ENCODE measurements at regions not wholly inside any gene's neighbourhood (a gene's known extent, or its start where the extent isn't known, plus 50 kb on each side); places are given as distances from the start of the nearest gene placed in this dataset.

GRCh38 chr18:40473221-40474029, 1481.6 kb upstream of the PIK3C3 start:
- DNase-seq = no peak
- Histone ChIP-seq H3K9me3 (ENCODE audit: control insufficient read depth, insufficient read depth, low read length) (no peaks in the 10 kb centered on the region), H3K27ac (ENCODE audit: low read length) (no peak overlapping the region), H3K4me1 (ENCODE audit: control insufficient read depth, insufficient read depth, low read length) (no peaks in the 10 kb centered on the region), H3K27me3 (ENCODE audit: control insufficient read depth, insufficient read depth, low read length) (no peaks in the 10 kb centered on the region), H3K4me3 (ENCODE audit: low read length) (no peak overlapping the region), H3K36me3 (ENCODE audit: control insufficient read depth, insufficient read depth, low read length) (no peaks in the 10 kb centered on the region)
- Mint-ChIP-seq H3K4me3 (no peak overlapping the region), H3K36me3 (no peaks in the 10 kb centered on the region), H3K9me3 (peaks cover 12 to 17% of the 10 kb centered on the region in 2 donors), H3K27ac (no peak overlapping the region), H3K27me3 (ENCODE audit: low read depth in 2 of 2) (no peaks in the 10 kb centered on the region), H3K4me1 (no peaks in the 10 kb centered on the region)
- WGBS (ENCODE audit: insufficient coverage) = 79% methylated on average over 7 of the region's 8 CpGs
- intact Hi-C loops (cut with micrococcal nuclease) = no loop called here
- TF ChIP-seq CTCF (IDR thresholded peaks at IDR 0.05) = no peak
- no peak for ATAC-seq

GRCh38 chr18:40470723-40471122, 1484.3 kb upstream of the PIK3C3 start:
- no peaks in the 10 kb centered on the region for H3K36me3 ChIP-seq (ENCODE audit: control insufficient read depth, insufficient read depth, low read length)
- Mint-ChIP-seq H3K9me3 (peaks cover 14 to 16% of the 10 kb centered on the region in 2 donors), H3K27ac (no peak overlapping the region), H3K36me3 (no peaks in the 10 kb centered on the region), H3K4me3 (no peak overlapping the region), H3K4me1 (no peaks in the 10 kb centered on the region), H3K27me3 (ENCODE audit: low read depth in 2 of 2) (no peaks in the 10 kb centered on the region)
- intact Hi-C loops (cut with micrococcal nuclease) = no loop called here
- H3K9me3 ChIP-seq (ENCODE audit: control insufficient read depth, insufficient read depth, low read length) = no peaks in the 10 kb centered on the region
- H3K27me3 ChIP-seq (ENCODE audit: control insufficient read depth, insufficient read depth, low read length) = no peaks in the 10 kb centered on the region
- DNase-seq (no peak), ATAC-seq (no peak)
- H3K4me1 ChIP-seq (ENCODE audit: control insufficient read depth, insufficient read depth, low read length) = no peaks in the 10 kb centered on the region
- 84% methylated on average over 3 of the region's 3 CpGs for WGBS (ENCODE audit: insufficient coverage)
- no peak overlapping the region for H3K27ac ChIP-seq (ENCODE audit: low read length)
- H3K4me3 ChIP-seq (ENCODE audit: low read length) = no peak overlapping the region
- TF ChIP-seq CTCF (IDR thresholded peaks at IDR 0.05) = no peak

- intact Hi-C loops (cut with micrococcal nuclease) = no loop called here
- H3K36me3 ChIP-seq (ENCODE audit: control insufficient read depth, insufficient read depth, low read length) = no peaks in the 10 kb centered on the region
- no peak overlapping the region for H3K4me3 ChIP-seq (ENCODE audit: low read length)
- H3K4me1 ChIP-seq (ENCODE audit: control insufficient read depth, insufficient read depth, low read length) = no peaks in the 10 kb centered on the region
- DNase-seq (no peak), ATAC-seq (no peak)
- peaks cover 14 to 16% of the 10 kb centered on the region in 2 donors for H3K9me3 Mint-ChIP-seq
- H3K27me3 Mint-ChIP-seq (ENCODE audit: low read depth in 2 of 2) = no peaks in the 10 kb centered on the region
- no peak for TF ChIP-seq CTCF (IDR thresholded peaks at IDR 0.05)
- no peak overlapping the region for H3K27ac Mint-ChIP-seq
- 91% methylated on average over 4 of the region's 4 CpGs for WGBS (ENCODE audit: insufficient coverage)
- H3K36me3 Mint-ChIP-seq = no peaks in the 10 kb centered on the region
- H3K27ac ChIP-seq (ENCODE audit: low read length) = no peak overlapping the region
- H3K27me3 ChIP-seq (ENCODE audit: control insufficient read depth, insufficient read depth, low read length) = no peaks in the 10 kb centered on the region
- no peaks in the 10 kb centered on the region for H3K4me1 Mint-ChIP-seq
- no peaks in the 10 kb centered on the region for H3K9me3 ChIP-seq (ENCODE audit: control insufficient read depth, insufficient read depth, low read length)
- H3K4me3 Mint-ChIP-seq = no peak overlapping the region
Observed at GRCh38 chr18:40469851-40470250, 1485.2 kb upstream of the PIK3C3 start.

GRCh38 chr18:40469316-40469715, 1485.7 kb upstream of the PIK3C3 start:
- Mint-ChIP-seq H3K27ac (no peak overlapping the region), H3K4me1 (no peaks in the 10 kb centered on the region), H3K27me3 (ENCODE audit: low read depth in 2 of 2) (no peaks in the 10 kb centered on the region), H3K9me3 (peaks cover 14 to 15% of the 10 kb centered on the region in 2 donors), H3K4me3 (no peak overlapping the region), H3K36me3 (no peaks in the 10 kb centered on the region)
- no peak for TF ChIP-seq CTCF (IDR thresholded peaks at IDR 0.05)
- no peak for ATAC-seq
- Histone ChIP-seq H3K9me3 (ENCODE audit: control insufficient read depth, insufficient read depth, low read length) (no peaks in the 10 kb centered on the region), H3K27me3 (ENCODE audit: control insufficient read depth, insufficient read depth, low read length) (no peaks in the 10 kb centered on the region), H3K36me3 (ENCODE audit: control insufficient read depth, insufficient read depth, low read length) (no peaks in the 10 kb centered on the region), H3K4me1 (ENCODE audit: control insufficient read depth, insufficient read depth, low read length) (no peaks in the 10 kb centered on the region), H3K4me3 (ENCODE audit: low read length) (no peak overlapping the region), H3K27ac (ENCODE audit: low read length) (no peak overlapping the region)
- no peak for DNase-seq
- intact Hi-C loops (cut with micrococcal nuclease) = no loop called here
